ENCODE measurements at regions not wholly inside any gene's neighbourhood (a gene's known extent, or its start where the extent isn't known, plus 50 kb on each side); places are given as distances from the start of the nearest gene placed in this dataset.

DNA sequence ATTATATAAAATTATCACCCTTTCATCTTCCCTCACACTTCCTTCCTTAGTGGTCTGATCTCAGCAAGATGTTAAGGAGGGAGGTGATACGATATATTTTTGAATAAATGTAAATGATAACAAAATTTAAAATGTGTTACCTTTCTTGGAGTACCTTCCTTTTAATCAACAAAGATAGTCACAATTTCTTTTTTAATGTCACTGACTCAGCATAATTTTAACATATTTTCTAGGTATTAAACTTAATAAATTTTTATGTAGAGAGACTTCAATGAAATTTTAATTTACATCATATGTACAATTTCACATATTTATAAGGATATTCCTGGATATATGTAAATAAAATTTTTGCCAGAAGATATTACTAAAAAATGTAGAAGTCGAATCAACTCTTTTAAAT, 125.0 kb upstream of the FBN2 start:
- H3K4me3 ChIP-seq (ENCODE audit: insufficient read depth, low read depth, low read length) = no peak overlapping the region
- no peaks in the 10 kb centered on the region for H3K27me3 Mint-ChIP-seq (ENCODE audit: low read depth, unreplicated experiment)
- H3K27me3 ChIP-seq (ENCODE audit: insufficient read depth, low read length) = no peaks in the 10 kb centered on the region
- H3K4me1 Mint-ChIP-seq (ENCODE audit: low read depth, unreplicated experiment) = no peaks in the 10 kb centered on the region
- H4K20me1 ChIP-seq (ENCODE audit: insufficient read depth, low read length) = no peaks in the 10 kb centered on the region
- no peak overlapping the region for H3K9ac ChIP-seq (ENCODE audit: low read length)
- H3K4me2 ChIP-seq (ENCODE audit: low read length) = no peak overlapping the region
- H3K9me3 ChIP-seq (ENCODE audit: insufficient read depth, low read depth, low read length) = no peaks in the 10 kb centered on the region
- no peak overlapping the region for H3K27ac ChIP-seq (ENCODE audit: low read depth, low read length)
- TF ChIP-seq, protein P1, sequence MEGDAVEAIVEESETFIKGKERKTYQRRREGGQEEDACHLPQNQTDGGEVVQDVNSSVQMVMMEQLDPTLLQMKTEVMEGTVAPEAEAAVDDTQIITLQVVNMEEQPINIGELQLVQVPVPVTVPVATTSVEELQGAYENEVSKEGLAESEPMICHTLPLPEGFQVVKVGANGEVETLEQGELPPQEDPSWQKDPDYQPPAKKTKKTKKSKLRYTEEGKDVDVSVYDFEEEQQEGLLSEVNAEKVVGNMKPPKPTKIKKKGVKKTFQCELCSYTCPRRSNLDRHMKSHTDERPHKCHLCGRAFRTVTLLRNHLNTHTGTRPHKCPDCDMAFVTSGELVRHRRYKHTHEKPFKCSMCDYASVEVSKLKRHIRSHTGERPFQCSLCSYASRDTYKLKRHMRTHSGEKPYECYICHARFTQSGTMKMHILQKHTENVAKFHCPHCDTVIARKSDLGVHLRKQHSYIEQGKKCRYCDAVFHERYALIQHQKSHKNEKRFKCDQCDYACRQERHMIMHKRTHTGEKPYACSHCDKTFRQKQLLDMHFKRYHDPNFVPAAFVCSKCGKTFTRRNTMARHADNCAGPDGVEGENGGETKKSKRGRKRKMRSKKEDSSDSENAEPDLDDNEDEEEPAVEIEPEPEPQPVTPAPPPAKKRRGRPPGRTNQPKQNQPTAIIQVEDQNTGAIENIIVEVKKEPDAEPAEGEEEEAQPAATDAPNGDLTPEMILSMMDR (IDR thresholded peaks at IDR 0.05; ENCODE audit: insufficient read depth, low read depth, low read length) = no peak
- no peak for TF ChIP-seq EZH2 (IDR thresholded peaks at IDR 0.05; ENCODE audit: insufficient read depth, low read length)
- no peak for FAIRE-seq
- no peak for DNase-seq (ENCODE audit: low read depth)
- no peaks in the 10 kb centered on the region for H3K9me3 Mint-ChIP-seq (ENCODE audit: unreplicated experiment)
- H3K36me3 ChIP-seq (ENCODE audit: insufficient read depth, low read length) = no peaks in the 10 kb centered on the region
- no peaks in the 10 kb centered on the region for H3K36me3 Mint-ChIP-seq (ENCODE audit: low read depth, unreplicated experiment)
- no peaks in the 10 kb centered on the region for H3K79me2 ChIP-seq (ENCODE audit: insufficient read depth, low read length)
- no peaks in the 10 kb centered on the region for H3K4me1 ChIP-seq (ENCODE audit: insufficient read depth, low read length)
- no peak overlapping the region for H3K27ac Mint-ChIP-seq (ENCODE audit: unreplicated experiment)
- no peak overlapping the region for H2AFZ ChIP-seq (ENCODE audit: low read depth, low read length)
- no peak overlapping the region for H3K4me3 Mint-ChIP-seq (ENCODE audit: unreplicated experiment)

DNA sequence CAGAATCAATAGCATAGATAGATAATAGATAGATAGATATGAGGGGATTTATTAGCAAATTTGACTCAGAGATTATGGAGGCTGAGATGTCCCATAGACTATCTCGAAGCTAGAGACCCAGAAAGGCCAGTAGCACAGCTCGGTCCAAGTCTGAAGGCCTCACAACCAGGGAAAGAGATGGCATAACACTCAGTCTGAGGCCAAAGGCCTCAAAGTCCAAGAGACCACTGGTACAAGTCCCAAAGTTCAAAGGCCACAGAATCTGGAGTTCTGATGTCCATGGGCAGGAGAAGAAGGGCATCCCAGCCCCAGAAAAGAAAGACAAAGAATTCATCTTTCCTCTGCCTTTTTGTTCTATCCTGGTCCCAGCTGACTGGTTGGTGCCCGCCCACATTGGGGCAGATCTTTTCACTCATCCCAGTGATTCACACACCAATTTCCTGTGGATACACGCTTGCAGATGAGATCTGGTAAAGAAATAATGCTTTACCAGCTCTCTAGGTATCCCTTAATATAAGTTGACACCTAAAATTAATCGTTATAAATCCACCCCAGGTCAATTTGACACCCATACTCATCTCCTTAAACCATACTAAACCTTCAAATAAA, 127.8 kb upstream of the FBN2 start:
- H3K27ac ChIP-seq (ENCODE audit: low read depth, low read length) = no peak overlapping the region
- H3K27ac Mint-ChIP-seq (ENCODE audit: unreplicated experiment) = no peak overlapping the region
- TF ChIP-seq, protein P1 (IDR thresholded peaks at IDR 0.05; ENCODE audit: insufficient read depth, low read depth, low read length) = no peak
- TF ChIP-seq EZH2 (IDR thresholded peaks at IDR 0.05; ENCODE audit: insufficient read depth, low read length) = no peak
- no peaks in the 10 kb centered on the region for H3K27me3 Mint-ChIP-seq (ENCODE audit: low read depth, unreplicated experiment)
- H3K79me2 ChIP-seq (ENCODE audit: insufficient read depth, low read length) = no peaks in the 10 kb centered on the region
- H3K36me3 ChIP-seq (ENCODE audit: insufficient read depth, low read length) = no peaks in the 10 kb centered on the region
- H3K4me1 Mint-ChIP-seq (ENCODE audit: low read depth, unreplicated experiment) = no peaks in the 10 kb centered on the region
- H3K9me3 ChIP-seq (ENCODE audit: insufficient read depth, low read depth, low read length) = no peaks in the 10 kb centered on the region
- H3K9me3 Mint-ChIP-seq (ENCODE audit: unreplicated experiment) = peaks cover 3% of the 10 kb centered on the region
- H3K9ac ChIP-seq (ENCODE audit: low read length) = no peak overlapping the region
- DNase-seq (ENCODE audit: low read depth) = no peak
- no peak overlapping the region for H3K4me3 ChIP-seq (ENCODE audit: insufficient read depth, low read depth, low read length)
- H3K4me3 Mint-ChIP-seq (ENCODE audit: unreplicated experiment) = no peak overlapping the region
- H4K20me1 ChIP-seq (ENCODE audit: insufficient read depth, low read length) = no peaks in the 10 kb centered on the region
- H3K36me3 Mint-ChIP-seq (ENCODE audit: low read depth, unreplicated experiment) = no peaks in the 10 kb centered on the region
- FAIRE-seq = no peak
- H3K4me2 ChIP-seq (ENCODE audit: low read length) = no peak overlapping the region
- no peaks in the 10 kb centered on the region for H3K4me1 ChIP-seq (ENCODE audit: insufficient read depth, low read length)
- no peak overlapping the region for H2AFZ ChIP-seq (ENCODE audit: low read depth, low read length)
- H3K27me3 ChIP-seq (ENCODE audit: insufficient read depth, low read length) = no peaks in the 10 kb centered on the region

DNA sequence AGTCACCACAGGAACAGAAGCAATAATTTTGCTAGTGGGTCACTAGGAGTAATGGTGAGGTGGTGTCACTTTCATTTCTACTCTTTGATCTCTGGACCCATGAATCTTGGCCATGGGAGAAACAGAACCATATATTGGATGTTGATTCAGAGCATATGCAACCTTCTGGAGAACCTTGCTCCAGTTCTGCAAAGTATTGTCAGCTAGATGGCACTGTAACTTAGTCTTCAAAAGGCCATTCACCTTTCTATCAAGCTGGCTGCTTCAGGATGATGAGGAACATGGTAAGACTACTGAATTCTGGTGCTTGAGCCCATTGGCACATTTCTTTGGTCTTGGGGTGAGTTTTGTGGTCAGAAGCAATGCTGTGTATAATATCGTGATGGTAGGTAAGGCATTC, 129.1 kb upstream of the FBN2 start:
- H3K4me3 Mint-ChIP-seq (ENCODE audit: unreplicated experiment) = no peak overlapping the region
- TF ChIP-seq EZH2 (IDR thresholded peaks at IDR 0.05; ENCODE audit: insufficient read depth, low read length) = no peak
- TF ChIP-seq, protein P1 (IDR thresholded peaks at IDR 0.05; ENCODE audit: insufficient read depth, low read depth, low read length) = no peak
- no peak overlapping the region for H3K27ac ChIP-seq (ENCODE audit: low read depth, low read length)

More for the DNA sequence above, 129.1 kb upstream of the FBN2 start:
- Mint-ChIP-seq H3K36me3 (ENCODE audit: low read depth, unreplicated experiment) (no peaks in the 10 kb centered on the region), H3K27ac (ENCODE audit: unreplicated experiment) (no peak overlapping the region), H3K4me1 (ENCODE audit: low read depth, unreplicated experiment) (no peaks in the 10 kb centered on the region), H3K9me3 (ENCODE audit: unreplicated experiment) (peaks cover 3% of the 10 kb centered on the region), H3K27me3 (ENCODE audit: low read depth, unreplicated experiment) (no peaks in the 10 kb centered on the region)
- no peaks in the 10 kb centered on the region for H3K27me3 ChIP-seq (ENCODE audit: insufficient read depth, low read length)
- no peaks in the 10 kb centered on the region for H3K9me3 ChIP-seq (ENCODE audit: insufficient read depth, low read depth, low read length)
- no peak for DNase-seq (ENCODE audit: low read depth)
- no peaks in the 10 kb centered on the region for H3K4me1 ChIP-seq (ENCODE audit: insufficient read depth, low read length)
- H3K4me2 ChIP-seq (ENCODE audit: low read length) = no peak overlapping the region
- no peak overlapping the region for H3K4me3 ChIP-seq (ENCODE audit: insufficient read depth, low read depth, low read length)
- H3K79me2 ChIP-seq (ENCODE audit: insufficient read depth, low read length) = no peaks in the 10 kb centered on the region
- no peak overlapping the region for H2AFZ ChIP-seq (ENCODE audit: low read depth, low read length)
- no peaks in the 10 kb centered on the region for H3K36me3 ChIP-seq (ENCODE audit: insufficient read depth, low read length)
- FAIRE-seq = no peak
- H4K20me1 ChIP-seq (ENCODE audit: insufficient read depth, low read length) = no peaks in the 10 kb centered on the region
- no peak overlapping the region for H3K9ac ChIP-seq (ENCODE audit: low read length)
